Body of pancreas (tissue), 4 donors: ENCODE measurements at regions not wholly inside any gene's neighbourhood (a gene's known extent, or its start where the extent isn't known, plus 50 kb on each side); places are given as distances from the start of the nearest gene placed in this dataset.

Experiments used
- POLR2A ChIP-seq, 3 donors: fragments of 450-650 bp; IDR thresholded peaks; one replicate each; pipeline ENCODE4 v1.6.1; 2016; ENCODE audit warnings: antibody characterized with exemption in 3 of 3, mild to moderate bottlenecking in 2 of 3
- TF ChIP-seq, protein P1 (sequence below), 7 experiments: fragments of 450-650 bp in 4 of 7; fragments of 200-600 bp in 3 of 7; sonication (generic) in 3 of 7; IDR thresholded peaks; one replicate each; pipeline ENCODE4 v1.5.1; 2016 to 2019; ENCODE audit warnings: antibody characterized with exemption in 7 of 7

- no peak for TF ChIP-seq POLR2A (IDR thresholded peaks at IDR 0.05)
- TF ChIP-seq, protein P1, sequence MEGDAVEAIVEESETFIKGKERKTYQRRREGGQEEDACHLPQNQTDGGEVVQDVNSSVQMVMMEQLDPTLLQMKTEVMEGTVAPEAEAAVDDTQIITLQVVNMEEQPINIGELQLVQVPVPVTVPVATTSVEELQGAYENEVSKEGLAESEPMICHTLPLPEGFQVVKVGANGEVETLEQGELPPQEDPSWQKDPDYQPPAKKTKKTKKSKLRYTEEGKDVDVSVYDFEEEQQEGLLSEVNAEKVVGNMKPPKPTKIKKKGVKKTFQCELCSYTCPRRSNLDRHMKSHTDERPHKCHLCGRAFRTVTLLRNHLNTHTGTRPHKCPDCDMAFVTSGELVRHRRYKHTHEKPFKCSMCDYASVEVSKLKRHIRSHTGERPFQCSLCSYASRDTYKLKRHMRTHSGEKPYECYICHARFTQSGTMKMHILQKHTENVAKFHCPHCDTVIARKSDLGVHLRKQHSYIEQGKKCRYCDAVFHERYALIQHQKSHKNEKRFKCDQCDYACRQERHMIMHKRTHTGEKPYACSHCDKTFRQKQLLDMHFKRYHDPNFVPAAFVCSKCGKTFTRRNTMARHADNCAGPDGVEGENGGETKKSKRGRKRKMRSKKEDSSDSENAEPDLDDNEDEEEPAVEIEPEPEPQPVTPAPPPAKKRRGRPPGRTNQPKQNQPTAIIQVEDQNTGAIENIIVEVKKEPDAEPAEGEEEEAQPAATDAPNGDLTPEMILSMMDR (IDR thresholded peaks at IDR 0.05), result no peak
Observed at GRCh38 chr5:119876522-119876921, 247.2 kb downstream of the FAM170A start.
